Inflammatory macrophage treated with lipopolysaccharide for 1 hour (primary cell): ENCODE measurements at regions not wholly inside any gene's neighbourhood (a gene's known extent, or its start where the extent isn't known, plus 50 kb on each side); places are given as distances from the start of the nearest gene placed in this dataset.

Source experiments
- DNase-seq, 2 donors: peaks; one replicate each; pipeline ENCODE4 v3.0.0-alpha.2; 2020 to 2022

DNA sequence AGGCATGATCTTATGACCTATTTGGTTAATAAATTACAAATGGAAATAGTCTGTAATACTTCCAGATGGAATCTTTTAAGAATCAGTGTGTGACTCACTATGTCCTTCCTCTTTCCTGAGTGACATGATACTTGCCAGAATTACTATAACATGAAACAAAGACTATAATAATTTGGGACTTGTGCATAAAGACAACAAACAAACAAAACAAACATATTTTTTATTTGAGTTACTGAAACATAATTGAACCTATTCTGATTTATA lies 1268.1 kb downstream of the OTOL1 start:
- no peak for DNase-seq

DNA sequence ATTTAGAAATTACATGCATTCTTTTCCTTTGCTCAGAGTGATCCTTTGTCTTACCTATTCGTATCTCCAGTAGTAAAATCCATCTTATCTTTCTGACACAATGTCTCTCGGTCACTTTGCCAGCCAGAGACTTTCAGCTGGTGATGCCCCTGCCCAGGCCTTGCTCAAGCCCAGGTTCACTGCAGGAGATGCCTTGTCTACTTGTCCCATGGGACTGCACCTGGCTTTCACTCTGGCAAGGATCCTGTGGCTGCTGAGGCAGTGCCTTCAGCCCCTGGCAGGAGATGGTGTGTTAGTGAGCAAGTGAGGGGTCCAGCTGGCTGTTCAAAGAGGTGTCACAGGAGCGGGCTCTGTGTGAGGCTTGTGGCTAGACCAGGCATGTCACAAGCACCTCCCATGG lies 1268.9 kb downstream of the OTOL1 start:
- DNase-seq = no peak

DNA sequence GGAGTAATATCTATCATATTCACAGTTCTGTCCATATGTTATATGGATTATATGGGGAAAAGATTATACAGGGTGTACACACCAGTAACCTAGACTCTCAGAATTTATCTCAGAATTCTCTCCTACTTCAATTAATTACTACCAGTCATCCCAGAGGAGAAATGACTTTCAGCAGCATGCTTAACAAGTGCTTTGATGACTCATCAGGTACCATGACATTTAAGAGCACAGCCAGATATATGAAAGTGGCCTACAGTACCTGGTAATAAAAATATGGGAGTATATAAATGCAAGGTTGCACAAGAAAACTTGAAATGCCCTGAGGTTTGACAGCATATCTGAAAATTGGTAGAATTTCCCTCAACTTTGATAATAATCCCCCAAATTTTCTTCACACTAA lies 1273.0 kb downstream of the OTOL1 start:
- no peak for DNase-seq

DNA sequence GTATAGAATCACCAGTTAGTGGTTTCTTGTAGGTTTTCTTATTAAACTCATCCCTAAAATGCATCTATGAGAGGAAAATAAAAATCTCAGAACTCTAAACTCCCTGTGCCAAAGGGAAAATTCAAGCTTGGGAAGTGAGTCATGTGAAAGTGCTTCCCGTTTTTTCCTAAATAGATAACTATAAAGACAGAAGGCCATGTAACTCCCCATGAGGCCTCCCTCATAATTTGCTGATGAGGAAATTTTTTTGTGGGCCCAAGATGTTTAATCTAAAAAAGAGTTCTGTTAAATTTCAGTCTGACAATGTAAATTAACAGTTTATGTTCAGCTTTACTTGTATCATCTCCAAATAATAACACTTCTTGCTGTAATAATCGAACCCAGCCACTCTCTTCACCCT lies 1273.9 kb downstream of the OTOL1 start:
- no peak for DNase-seq

DNA sequence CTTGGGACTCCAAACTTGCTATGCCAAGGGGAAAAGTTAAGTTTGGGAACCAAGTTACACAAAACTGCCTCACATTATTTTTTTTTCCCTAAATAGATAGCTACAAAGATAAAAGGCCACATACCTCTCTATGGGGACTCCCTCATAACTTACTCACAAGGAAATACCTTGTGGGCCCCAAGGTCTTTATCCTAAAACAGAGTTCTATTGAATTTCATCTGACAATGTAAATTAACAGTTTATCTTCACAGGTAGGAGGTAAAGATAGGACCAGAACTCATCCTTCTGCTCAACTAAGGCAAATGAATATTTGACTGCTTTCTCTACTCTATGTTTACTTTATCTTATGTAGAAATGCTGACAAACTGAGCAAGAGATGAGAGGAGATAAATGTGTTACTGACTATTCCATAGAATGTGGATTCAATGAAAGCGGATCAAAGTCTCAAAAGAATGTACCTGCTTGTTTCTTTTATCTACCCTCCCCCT lies 1278.0 kb downstream of the OTOL1 start:
- DNase-seq = no peak

DNA sequence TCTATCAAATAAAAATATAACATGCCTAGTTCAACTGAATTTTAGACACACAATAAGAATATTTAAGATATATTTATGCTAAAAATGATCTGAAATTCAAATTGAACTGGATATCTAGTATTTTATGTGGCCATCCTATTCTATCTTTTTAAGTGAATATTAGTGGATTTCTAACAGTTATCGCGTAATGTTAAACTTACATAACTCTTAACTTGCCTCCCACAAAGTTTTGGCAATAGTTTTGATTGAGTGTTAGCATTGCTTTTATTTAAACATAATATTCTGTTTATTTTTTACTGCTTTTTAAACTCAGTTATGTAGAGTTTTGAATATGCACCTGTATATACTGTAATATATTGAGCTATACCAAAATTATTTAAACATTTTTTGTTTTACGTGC lies 1279.5 kb downstream of the OTOL1 start:
- no peak for DNase-seq

DNA sequence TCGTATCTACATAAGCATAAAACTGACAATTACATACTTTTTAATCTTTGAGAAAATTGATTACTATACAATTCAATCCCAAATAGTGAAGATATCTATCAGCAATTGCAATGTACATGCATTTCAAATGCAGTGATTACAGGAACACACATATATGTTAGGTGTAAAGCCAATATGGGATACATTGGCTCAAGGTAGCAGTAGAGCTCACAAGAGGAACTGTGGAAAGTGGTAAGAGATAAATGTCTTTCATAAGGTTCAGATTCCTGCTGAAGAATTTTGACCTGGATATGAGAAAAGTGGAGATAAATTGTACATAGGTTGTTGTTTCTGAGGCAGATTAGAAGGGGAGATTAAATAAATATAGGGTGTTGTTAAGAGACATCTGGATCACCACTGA lies 1280.5 kb downstream of the OTOL1 start:
- no peak for DNase-seq

DNA sequence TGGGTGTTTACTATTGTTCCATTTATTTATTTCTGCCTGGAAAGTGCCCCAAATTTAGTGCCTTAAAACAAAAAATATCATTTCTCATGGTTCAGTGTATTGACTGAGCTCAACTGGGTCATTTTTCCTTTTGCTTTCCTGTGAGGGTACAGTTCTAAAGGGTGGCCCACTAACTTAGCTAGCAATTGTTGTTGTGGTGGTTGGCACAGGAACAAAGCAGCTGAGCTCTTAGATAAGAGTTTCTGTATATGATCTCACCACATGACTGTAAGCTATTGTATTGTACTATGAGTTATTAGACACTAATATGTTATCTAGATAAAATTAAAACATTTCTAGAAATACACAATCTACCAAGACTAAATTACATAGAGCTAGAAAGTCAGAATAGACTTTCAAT lies 1283.7 kb downstream of the OTOL1 start:
- no peak for DNase-seq

DNA sequence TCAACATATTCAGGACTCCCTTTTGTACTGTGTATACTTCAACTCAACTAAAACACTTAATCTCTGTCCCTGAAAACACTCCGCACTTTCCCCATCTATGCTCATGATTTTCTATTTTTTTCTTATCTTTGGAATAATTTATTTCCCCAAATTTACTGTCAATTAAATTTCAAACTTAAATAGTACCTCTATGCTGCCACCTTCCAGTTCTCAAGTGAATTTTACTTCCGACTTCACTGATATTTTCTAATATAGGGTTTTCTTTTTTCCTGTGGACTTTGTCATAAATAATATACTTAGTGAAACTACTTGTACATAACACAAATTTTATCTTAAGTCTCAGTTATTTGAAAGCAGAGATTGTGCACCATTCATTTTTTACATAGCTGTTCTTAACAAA lies 1303.3 kb downstream of the OTOL1 start:
- DNase-seq = no peak

DNA sequence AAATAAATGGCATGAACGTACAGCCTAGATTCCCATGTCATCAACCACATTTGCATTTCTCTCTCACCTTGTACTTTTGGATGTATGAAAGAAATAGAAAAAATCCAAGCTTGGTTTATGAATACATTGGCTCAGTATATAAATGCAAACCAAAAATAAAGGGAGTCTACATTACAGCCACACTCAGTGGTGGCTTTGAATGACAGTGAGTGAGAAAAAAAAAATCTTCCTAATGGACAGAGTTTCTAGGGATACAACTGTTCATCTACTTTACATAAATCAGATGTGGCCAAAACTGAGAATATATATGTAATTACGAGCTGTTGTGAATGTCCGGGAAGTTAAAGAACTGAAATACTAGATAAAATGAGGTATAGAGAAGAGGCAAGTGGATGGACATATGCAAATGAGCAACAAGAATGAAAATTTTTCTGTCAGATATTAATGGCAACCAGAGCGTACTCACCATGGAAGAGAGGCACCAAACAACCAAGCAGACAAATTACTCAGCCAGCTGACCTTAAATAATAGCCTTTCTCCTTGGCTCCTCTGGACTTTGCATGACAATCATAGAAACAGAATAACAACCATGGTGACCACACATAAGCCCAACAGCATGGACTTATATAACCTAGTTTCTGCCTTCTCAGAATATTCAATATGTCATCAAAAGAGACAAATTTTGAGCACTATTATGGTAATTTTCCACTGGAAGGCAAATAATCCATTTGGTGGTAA lies 1305.8 kb downstream of the OTOL1 start:
- no peak for DNase-seq

DNA sequence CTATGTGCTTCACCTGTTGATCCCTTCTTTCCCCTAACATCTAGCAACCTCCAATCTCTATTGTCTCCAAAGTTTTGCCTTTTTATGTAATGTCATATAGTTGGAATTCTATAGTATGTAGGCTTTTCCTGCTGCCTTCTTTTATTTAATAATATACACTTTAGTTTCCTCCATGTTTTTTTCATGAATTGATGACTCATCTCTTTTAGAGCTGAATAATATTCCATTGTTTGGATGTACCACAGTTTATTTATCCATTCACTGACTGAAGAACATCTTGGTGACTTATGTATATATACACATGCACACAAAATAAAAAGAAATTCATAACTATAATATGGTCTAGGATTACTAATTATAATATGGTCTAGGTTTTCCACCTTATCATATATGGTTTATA lies 1314.2 kb downstream of the OTOL1 start:
- no peak for DNase-seq

DNA sequence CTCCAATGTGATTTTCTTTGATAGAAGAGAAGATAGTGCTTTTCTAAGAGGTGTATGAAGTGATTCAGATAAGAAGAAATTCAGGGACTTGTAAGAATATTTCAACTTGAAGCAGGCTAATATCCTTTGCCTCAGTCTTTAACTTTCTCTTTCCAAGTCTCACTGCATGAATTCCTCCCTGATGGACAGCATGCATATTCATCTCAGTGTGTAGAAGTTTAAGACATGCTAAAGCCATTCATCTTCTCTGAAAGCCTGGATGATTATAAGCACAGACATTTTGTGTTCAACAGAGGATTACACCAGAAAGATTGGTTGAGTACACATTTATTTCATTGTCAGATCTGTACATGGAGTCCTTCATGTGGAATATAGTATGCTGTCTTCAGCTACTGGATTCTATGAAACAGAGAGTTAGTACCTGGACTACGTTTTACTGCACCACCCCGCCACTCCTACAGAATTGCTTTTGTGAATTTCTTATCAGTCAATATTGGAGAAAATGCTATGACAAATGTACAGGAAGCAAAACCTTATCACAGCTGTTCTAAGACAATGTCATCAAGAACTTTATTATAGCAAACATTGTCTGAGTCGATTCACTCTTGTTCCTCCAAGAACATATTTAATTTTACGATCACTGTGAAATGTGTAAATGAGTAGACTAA lies 1346.1 kb downstream of the OTOL1 start:
- DNase-seq = no peak

DNA sequence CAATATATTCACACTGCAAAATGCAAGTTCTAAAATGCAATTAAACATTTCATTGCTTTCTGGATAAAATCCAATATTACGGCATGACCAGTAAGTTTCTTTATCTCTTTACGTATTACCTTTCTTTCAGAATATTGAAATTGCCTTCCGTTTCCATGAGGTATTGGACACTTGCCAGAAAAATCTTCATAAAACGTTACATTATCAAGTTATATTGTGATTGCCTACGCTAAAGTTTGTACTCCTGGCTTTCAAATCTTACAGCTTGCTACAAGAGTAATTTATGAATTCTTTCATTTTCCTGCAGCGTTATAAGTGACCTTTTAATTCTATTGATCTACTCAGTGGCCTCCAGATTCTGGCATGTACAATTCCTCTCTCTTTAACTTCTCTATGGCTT lies 1349.3 kb downstream of the OTOL1 start:
- DNase-seq = no peak

DNA sequence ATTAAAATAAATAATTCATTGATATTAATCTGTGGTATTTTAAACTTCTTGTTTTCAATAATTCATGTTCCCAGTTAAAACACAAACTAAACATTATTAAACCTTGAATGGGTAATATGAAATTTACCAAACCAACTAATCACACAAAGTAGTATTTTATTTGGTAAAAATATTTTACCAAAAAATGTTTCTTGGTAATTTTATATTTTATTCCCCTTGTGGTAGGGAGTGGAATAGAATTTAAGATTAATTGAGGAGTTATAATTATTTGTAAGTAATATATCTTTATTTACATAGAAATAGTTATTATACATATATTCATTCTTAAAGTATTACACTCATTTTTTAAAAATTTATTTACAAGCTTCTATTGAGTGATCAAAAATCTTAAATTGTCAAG lies 1350.9 kb downstream of the OTOL1 start:
- DNase-seq = no peak

DNA sequence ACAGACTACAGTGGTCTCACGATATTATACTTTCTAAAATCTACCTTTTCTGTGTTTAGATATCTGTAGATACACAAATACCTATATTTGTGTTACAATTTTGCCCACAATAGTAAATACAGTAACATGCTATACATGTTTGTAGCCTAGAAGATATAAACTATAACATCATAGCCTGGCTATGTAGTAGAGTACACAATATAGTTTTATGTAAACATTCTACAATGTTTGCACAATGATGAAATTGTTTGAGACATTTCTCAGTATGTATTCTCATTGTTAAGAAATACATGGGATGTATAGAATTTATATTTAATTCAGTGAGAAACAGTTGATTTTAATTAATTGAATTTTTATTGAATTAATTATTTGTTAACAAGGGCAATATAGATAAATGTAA lies 1367.0 kb downstream of the OTOL1 start:
- no peak for DNase-seq

DNA sequence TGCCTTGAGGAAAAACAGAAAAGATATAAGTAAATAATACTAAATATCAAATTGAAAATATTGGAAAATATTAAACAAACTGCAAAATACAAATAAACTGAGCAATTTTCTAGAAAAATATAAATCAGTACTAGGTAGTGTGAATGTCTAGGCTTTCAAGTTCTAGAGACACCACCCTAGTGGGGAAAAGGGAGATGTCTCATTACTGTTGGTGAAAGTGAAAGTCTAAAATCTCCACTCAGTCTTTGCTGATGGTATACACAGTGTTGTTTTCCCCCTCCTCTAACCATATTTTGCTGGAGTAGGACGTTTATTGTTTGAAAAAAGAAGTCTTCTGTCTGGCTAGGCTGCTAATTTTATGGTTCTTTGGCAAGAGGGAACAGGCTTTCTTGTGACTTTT lies 1368.9 kb downstream of the OTOL1 start:
- DNase-seq = no peak

DNA sequence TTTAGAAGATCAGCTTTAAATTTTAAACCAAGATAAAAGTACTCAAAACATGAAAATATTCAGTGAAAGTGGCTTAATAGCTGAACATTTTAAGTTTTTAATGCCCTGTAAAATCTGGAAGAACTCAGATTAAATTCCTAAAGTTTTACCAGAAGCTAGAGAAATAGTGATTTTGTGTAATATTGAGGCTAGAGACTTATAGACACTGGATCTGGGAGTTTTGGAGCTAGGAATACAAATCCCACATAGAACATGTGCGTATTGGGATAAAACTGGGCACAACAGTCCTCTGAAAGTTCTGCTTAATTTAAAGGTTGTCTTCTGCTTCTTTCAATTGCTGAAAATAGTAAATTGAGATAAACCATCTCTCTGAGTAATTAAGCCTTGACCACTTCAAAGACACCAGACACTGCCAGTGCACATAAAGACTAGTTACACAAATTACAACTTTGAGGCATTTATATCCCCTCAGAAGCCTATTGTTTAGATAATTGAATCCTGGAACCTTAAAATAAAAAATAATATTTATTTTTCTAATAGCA lies 1382.5 kb downstream of the OTOL1 start:
- no peak for DNase-seq

DNA sequence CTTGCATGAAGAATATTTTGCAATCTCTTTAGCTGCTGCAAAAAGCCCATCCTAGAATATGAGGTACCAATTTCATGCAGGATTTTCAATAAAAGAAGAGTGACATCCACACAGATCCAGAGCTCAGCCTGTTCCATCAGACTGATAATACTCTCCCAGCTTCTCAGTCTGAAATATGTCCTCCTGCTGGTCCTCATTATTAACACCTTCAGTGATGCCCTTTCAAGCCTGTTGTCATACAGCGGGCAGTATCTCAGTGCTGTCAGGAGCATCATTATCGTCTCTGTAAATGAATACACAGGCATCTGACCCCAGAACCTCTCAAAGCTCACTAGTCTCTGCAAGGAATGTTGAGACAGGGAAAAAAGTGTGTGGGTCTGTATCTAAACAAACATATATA lies 1387.8 kb downstream of the OTOL1 start:
- no peak for DNase-seq

DNA sequence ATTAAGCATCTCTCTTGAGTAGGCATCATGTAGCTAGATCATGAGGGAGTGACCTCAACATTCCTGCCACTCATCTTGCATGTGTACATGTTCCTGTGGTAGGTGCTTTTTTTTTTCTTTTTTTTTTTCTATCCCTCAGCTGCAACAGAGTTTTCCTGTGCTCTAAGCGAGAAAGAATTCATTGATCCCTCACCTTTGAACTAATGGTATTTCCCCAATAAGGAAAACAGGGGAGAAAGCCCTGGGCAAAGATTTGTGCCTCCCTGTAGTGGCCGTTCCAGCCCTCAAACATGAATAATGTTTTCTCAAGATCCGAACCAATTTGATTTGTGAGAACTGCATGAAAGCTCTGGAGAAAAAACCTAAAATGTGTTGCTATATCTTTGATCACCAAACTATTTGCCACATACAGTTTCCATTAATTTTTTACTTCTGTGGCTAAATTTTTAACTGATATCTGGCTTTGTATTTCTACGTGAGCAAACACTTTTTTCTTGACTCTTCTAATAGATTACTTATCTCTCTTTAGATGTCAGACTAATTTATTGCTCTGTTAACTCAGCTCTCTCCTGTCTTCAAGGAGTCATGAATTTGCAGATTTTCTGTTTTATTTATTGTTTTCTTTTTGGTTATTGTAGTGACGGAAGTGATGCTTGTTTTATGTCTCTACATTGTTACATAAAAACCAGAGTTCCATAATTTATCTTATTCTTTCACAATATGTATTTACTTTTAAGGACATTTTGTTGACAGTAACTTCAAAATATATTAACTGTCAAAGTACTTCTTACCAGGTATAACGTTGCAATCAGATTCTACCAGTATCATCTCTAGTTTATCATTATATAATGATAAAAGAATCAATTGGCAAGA lies 1396.5 kb downstream of the OTOL1 start:
- no peak for DNase-seq

DNA sequence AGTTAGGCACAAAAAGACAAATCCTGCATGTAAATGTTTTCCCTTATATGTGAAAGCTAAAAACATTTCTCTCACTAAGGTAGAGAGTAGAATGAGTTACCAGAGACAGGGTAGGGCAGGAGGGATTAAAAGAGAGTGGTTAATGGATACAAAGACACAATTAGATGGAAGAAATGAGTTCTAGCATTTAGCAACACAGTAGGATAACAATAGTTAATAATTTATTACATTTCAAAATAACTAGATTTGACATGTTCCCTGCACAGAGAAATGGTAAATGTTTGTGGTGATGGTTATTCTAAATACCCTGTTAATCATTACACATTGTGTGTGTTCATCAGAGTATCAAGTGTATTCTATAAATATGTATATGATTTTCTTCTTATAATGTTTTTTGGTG lies 1400.7 kb downstream of the OTOL1 start:
- no peak for DNase-seq

DNA sequence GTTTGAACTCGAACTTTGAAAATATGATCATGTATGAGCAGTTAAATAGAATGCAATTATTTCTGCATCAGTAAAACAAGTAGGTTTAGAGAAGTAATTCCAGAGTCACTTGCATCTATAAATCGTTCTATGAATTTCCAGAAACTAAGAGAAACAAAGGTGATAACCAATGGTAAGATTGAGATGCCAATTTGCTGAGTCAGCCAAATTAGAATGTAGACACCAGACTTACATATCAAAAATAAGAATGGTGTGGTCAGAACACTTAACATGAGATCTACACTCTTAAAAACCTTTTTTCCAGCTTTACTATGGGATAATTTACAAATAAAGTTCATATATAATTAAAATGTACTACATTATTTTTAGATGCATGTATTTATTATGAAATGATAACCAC lies 1435.9 kb downstream of the OTOL1 start:
- DNase-seq = no peak

DNA sequence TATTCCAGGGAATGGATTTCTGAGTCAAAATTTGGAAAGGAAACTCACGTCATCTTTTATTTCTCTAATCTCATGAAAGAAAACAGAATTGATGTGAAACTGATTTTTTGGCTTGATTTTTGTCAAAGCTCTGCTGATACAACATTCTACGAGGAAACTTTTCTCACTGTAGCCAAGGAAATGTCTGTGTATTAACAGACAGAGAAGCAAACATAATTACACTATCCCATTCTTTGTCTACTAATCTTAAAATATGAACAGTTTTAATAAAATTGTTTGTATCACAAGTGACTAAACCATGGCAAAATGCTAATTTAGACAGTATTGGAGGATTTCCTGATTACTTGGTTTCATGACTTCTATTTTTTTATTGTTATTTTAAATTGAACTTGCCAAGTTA lies 1437.0 kb downstream of the OTOL1 start:
- DNase-seq = no peak

DNA sequence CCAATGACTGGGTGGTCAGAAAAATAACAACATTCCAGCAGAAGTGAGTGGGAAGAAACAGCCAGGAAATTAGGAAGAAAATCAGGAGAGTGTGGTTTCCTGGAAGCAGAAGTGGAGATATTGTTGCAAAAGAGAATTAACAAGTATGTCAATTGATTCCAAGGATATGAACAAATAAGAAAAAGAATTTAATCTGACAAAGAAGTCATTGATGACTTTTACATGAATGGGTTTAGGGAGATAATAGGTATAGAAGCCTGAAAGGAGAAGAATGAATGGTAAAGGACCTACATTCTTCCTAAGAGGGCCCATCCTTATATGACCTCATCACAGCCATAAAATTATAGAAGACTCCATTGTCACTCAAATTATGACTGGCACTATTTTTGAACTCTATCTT lies 1440.1 kb downstream of the OTOL1 start:
- DNase-seq = no peak

DNA sequence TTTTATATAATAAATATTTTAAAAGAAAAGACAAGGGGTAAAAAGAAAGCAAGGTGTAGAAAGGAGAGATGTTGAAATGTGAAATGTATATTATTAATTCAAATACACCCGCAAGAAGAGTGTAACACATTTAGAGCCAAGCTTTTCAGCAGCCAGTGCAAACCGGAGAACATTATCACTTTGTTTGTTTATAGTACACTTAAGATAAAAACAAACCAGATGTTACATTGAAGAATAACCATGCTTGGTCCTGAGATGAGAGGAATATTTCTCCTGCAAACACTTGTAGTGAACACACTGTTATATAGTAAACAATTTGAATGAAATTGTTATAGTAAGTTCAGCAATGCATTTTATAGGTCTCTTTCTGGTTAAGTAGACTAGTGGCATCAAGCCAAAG lies 1441.5 kb downstream of the OTOL1 start:
- DNase-seq = no peak
